ENCODE measurements at regions not wholly inside any gene's neighbourhood (a gene's known extent, or its start where the extent isn't known, plus 50 kb on each side); places are given as distances from the start of the nearest gene placed in this dataset.

- DNase-seq: no peak
Measured at GRCh38 chr3:72353236-72354128, 494.8 kb downstream of the SHQ1 start.

GRCh38 chr3:72352176-72352575 is 496.1 kb downstream of the SHQ1 start:
- DNase-seq: no peak

- no peak for DNase-seq
Measured at GRCh38 chr3:72351536-72351935, 496.7 kb downstream of the SHQ1 start.

GRCh38 chr3:72350761-72351505 is 497.3 kb downstream of the SHQ1 start:
- DNase-seq: no peak

- no peak for DNase-seq
Measured at GRCh38 chr3:72348357-72348756, 499.9 kb downstream of the SHQ1 start.

DNA sequence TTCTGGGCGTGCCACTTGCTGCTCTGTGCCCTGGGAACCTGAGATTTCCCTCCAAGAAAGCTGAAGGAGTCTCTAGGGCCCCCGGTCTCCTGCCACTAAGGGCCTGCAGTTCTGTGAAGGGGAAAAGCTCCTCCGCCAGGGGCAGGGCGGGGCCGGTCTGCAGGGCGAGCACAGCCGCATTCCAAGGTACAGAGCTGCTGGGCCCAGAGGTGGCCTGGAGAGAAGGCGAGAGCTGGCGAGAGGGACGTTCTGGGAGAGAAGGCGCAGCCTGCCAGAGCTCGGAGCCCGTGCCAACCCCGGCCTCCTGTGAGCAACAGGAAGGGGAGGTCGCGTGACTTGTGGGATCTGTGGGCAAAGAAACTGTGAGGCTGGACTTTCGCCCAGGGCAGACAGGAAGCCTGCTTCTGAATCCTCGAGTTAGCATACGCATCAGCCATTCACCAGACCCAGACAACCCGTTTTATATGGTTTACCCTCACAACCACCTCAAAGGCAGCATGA is 500.4 kb downstream of the SHQ1 start:
- no peak for DNase-seq

DNA sequence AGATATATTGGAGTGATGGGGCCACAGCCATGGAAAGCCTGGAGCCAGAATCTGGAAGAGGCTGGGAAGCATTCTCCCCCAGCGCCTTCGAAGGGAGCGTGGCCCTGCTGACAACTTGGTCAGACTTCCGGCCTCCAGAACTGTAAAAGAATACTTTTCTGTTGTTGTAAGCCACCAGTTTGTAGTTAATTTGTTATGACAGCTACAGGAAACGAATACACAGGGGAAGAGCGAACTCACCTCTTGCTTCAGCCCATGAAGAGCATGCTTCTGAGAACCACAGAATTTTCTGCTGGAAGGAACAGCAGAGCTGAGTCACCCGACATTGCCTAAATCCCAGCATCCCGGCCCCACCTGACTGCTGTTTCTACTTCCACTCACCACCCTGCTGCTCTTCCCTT is 501.7 kb downstream of the SHQ1 start:
- DNase-seq: no peak

- no peak for DNase-seq
Measured at GRCh38 chr3:72345980-72346379, 502.3 kb downstream of the SHQ1 start.

- DNase-seq: no peak
Measured at GRCh38 chr3:72345237-72345878, 502.9 kb downstream of the SHQ1 start.

DNA sequence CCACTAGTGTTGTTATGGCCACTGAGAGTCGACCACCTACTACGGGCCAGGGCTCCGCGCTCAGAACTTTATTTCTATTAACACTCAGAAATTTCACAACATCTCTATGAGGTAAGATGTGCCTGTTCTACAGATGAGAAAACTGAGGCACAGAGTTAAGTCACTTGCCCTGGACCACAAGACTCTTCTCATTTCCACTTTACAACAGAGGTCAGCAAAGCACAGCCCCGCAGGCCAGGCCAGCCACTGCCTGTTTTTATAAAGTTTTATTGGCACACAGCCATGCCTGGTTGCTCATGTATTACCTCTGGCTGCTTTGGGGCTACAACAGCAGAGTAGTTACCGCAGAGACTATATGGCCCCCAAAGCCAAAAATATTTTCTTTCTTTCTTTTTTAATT is 503.6 kb downstream of the SHQ1 start:
- no peak for DNase-seq

- no peak for DNase-seq
Measured at GRCh38 chr3:72344236-72344635, 504.0 kb downstream of the SHQ1 start.

DNA sequence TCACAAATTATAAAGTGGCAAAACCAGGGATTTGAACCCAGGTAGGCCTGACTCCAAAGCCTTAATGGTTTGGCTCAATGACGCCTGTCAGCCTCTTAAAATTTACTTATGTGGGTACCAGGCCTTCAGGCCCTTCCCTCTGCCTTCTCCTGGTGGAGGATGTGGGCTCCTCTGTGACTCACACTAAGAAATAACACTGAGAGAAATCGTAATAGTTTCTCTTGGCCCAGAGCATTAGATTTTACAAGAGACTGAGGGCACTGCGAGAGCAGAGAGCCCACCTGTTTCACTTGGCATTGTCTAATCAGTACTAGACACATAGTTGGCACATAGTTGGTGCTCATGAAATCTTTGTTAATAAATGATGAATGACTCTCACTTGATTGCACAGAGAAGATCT is 505.2 kb downstream of the SHQ1 start:
- no peak for DNase-seq

DNA sequence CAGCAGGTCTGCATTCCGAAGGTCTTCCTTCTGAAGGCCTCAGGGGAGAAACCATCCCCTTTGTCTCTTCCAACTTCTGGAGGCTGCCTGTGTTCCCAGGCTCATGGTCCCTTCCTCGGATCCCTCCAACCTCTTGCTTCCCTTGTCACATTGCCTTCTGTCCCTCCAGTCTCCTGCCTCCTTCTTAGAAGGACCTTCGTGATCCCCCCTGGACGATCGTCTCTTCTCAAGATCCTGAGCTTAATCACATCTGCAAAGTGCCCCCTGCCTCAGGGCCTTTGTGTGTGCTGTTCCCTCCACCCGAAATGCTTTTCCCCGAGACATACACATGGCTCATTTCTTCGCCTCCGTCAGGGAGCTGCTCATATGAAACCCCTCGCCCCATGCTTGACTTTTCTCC is 505.8 kb downstream of the SHQ1 start:
- DNase-seq: no peak

DNA sequence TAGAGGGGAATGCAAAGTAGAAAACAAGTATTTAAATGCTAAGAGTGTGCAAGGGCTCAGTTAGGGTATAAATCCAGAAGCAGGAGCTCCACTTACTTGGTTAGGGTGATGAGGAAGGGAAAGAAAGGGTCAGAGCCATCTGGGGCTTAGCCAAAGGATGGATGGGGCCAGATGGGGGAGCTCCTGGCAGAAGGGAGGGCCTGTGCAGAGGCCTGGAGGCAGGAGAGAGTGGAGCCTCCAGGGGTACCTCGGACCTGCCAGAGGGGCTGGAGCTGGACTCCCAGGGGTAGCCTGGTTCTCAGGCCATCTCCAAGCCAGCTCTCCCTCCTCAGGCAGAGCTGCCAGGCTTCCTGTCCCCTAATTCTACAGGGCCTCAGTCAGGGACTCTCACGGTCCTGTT is 506.3 kb downstream of the SHQ1 start:
- no peak for DNase-seq

GRCh38 chr3:72341380-72341770 is 506.9 kb downstream of the SHQ1 start:
- no peak for DNase-seq

GRCh38 chr3:72340476-72341379 is 507.5 kb downstream of the SHQ1 start:
- DNase-seq: no peak

DNA sequence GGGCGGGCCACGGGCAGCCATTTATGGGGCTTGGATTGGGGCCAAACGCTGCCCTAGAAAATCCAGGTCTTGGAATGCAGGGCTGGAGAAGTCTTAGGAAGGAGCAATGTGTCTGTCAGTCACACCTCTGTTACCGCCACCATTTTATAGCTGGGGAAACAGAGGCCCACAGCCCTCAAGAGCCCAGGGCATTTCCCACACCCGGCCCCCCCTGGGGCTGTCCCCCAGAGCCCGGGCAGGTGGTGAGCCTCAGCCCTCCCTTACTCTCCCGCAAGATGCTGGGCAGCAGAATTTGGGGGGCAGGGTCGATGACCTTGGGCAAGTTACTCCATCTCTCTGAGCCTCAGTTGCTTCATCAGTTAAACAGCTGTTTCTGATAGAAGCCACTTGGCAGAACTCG is 508.2 kb downstream of the SHQ1 start:
- DNase-seq: no peak

DNA sequence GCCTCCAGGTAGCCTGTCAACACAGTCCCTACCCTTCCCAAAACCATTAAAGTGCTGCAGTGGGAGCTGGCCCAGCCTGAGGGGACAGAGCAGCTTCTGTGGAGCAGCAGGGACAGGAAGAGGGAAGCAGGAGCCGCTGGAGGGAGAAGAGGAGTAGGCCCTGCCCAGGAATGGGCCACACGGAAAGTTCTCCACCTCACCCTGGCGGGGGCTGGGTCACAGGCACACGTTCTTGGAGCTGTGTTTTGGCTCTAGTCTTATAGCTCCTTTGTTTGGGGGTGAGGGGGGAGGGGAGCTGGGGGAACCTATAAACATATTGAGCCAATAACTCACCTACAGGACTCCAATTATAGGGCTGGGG is 508.6 kb downstream of the SHQ1 start:
- DNase-seq: no peak

- DNase-seq: peak; percentile 34
Measured at GRCh38 chr3:72338942-72339669, 509.1 kb downstream of the SHQ1 start.

- DNase-seq: no peak
Measured at GRCh38 chr3:72338082-72338941, 509.9 kb downstream of the SHQ1 start.

DNA sequence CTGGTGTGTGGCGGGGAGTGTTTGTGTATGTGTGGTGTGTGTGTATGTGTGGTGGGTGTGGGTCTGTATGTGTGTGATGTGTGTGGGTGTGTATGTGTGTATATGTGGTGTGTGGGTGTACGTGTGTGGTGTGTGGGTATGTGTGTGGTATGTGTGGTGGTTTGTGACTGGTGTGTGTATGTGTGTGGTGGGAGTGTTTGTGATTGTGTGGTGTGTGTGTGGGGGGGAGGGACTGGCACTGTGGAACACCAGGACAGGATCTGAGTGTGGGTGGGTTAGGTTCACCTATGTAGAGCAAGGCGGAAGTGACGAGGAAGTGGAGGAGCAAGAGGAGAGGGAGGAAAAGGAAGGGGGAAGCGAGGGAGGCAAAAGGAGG is 510.8 kb downstream of the SHQ1 start:
- no peak for DNase-seq

All from NCI-H146 (cell line).